ENCODE measurements at regions not wholly inside any gene's neighbourhood (a gene's known extent, or its start where the extent isn't known, plus 50 kb on each side); places are given as distances from the start of the nearest gene placed in this dataset.

- no peak for TF ChIP-seq CTCF (IDR thresholded peaks at IDR 0.05; ENCODE audit: insufficient read depth, low read length, missing control alignments)
- POLR2A ChIA-PET = no interaction called here
- no peak overlapping the region for H3K4me3 ChIP-seq (ENCODE audit: low read depth, low read length)
- no peak for DNase-seq (ENCODE audit: low read depth, low spot score)
- CTCF ChIA-PET = interaction anchor here (1.1 to 4.3 kb wide), 2 partner anchors 20 to 358 kb away, joined by 3 to 26 read pairs; no protein-coding TSS in a partner anchor
These were observed 153.0 kb upstream of the DPYD start for GRCh38 chr1:98073823-98074222.

GRCh38 chr1:98073106-98073505 lies 152.3 kb upstream of the DPYD start:
- CTCF ChIA-PET = interaction anchor here (1.1 to 4.3 kb wide), 2 partner anchors 20 to 359 kb away, joined by 3 to 26 read pairs; no protein-coding TSS in a partner anchor
- DNase-seq (ENCODE audit: low read depth, low spot score) = no peak
- POLR2A ChIA-PET = no interaction called here
- no peak for TF ChIP-seq CTCF (IDR thresholded peaks at IDR 0.05; ENCODE audit: insufficient read depth, low read length, missing control alignments)
- H3K4me3 ChIP-seq (ENCODE audit: low read depth, low read length) = no peak overlapping the region

GRCh38 chr1:98072047-98072446 lies 151.2 kb upstream of the DPYD start:
- CTCF ChIA-PET = interaction anchor here (0.9 to 4.3 kb wide), 4 partner anchors 10 to 19 kb away, joined by 4 to 26 read pairs (median 4); no protein-coding TSS in a partner anchor

GRCh38 chr1:98068016-98068415 lies 147.2 kb upstream of the DPYD start:
- no peak for TF ChIP-seq CTCF (IDR thresholded peaks at IDR 0.05; ENCODE audit: insufficient read depth, low read length, missing control alignments)
- POLR2A ChIA-PET = no interaction called here
- no peak overlapping the region for H3K4me3 ChIP-seq (ENCODE audit: low read depth, low read length)
- no peak for DNase-seq (ENCODE audit: low read depth, low spot score)
- CTCF ChIA-PET = no interaction called here

More at GRCh38 chr1:98072047-98072446, 151.2 kb upstream of the DPYD start:
- TF ChIP-seq CTCF (IDR thresholded peaks at IDR 0.05; ENCODE audit: insufficient read depth, low read length, missing control alignments) = no peak
- H3K4me3 ChIP-seq (ENCODE audit: low read depth, low read length) = no peak overlapping the region
- POLR2A ChIA-PET = no interaction called here
- DNase-seq (ENCODE audit: low read depth, low spot score) = no peak

GRCh38 chr1:98066911-98067310 lies 146.1 kb upstream of the DPYD start:
- ChIA-PET POLR2A (no interaction called here), CTCF (no interaction called here)
- DNase-seq (ENCODE audit: low read depth, low spot score) = no peak

GRCh38 chr1:98059620-98060019 lies 138.8 kb upstream of the DPYD start:
- POLR2A ChIA-PET = no interaction called here
- CTCF ChIA-PET = interaction anchor here (1.5 to 11.0 kb wide), 2 partner anchors 12 to 408 kb away, joined by 4 to 117 read pairs; no protein-coding TSS in a partner anchor
- no peak overlapping the region for H3K4me3 ChIP-seq (ENCODE audit: low read depth, low read length)
- no peak for TF ChIP-seq CTCF (IDR thresholded peaks at IDR 0.05; ENCODE audit: insufficient read depth, low read length, missing control alignments)
- DNase-seq (ENCODE audit: low read depth, low spot score) = no peak

More at GRCh38 chr1:98066911-98067310, 146.1 kb upstream of the DPYD start:
- H3K4me3 ChIP-seq (ENCODE audit: low read depth, low read length) = no peak overlapping the region
- no peak for TF ChIP-seq CTCF (IDR thresholded peaks at IDR 0.05; ENCODE audit: insufficient read depth, low read length, missing control alignments)
